ENCODE measurements at regions not wholly inside any gene's neighbourhood (a gene's known extent, or its start where the extent isn't known, plus 50 kb on each side); places are given as distances from the start of the nearest gene placed in this dataset.

DNA sequence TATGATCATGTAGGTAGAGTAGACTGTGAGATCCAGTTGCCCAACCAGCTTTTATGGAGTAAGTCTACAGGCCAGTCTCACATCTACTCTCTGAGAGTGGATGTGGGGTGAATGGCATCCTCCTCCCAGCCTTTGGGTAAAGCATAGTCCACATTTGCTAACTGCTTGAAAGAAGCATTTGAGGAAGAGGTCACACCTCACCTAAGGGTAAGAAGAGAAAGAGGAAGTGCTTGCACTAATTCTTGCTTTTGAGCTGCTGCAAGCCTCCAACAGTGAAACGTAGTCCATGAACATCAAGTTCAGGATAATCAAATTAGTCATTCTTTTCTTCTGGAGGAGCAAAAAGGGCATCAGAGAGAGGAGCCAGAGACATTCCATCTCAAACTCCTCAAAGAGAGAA lies 93.9 kb upstream of the AGR3 start:
- CTCF ChIA-PET, result no interaction called here
- POLR2A ChIA-PET, result no interaction called here

DNA sequence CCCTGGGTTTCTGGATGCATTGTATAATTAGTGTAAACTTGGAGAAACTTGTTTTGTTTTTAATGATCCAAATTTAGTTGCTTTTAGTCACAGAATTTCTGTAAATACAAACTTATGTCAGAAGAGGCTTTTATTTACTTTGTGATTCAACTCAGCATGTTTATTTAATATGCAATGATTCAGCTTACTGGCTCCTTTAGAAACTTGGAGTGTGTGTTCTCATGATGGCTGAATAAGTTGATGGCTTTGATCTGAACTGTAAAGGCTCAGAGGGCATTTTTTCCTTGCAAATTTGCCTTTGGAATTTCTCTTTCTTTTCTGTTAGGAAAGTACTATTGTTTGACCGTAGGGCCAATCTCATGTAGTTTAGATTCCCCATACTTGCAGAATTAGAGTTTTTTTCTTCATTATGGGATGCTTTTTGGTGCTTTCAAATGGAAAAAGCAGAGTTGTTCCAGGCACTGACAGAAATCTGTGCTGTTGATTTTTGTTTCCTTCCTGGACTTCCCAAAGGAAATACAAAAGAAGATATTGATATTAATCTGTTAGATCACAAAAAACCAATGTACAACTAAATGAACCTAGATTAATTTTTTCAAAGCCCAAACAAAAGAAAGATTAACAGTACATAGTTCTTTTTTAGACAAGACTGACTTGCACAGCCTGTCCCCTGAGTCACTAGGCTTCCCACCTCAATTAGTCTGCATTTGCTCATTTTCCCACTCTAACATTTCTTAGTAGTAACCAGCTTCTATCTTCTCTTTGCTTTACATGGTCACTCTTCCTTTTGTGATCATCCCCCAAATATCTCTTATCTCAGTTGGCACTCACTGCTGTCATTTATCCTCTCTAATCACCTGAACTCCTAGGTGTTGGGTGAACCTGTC lies 96.8 kb upstream of the AGR3 start:
- CTCF ChIA-PET, result interaction anchor here (1.1 to 1.6 kb wide), 2 partner anchors 12 to 58 kb away, joined by 3 read pairs; no protein-coding TSS in a partner anchor

DNA sequence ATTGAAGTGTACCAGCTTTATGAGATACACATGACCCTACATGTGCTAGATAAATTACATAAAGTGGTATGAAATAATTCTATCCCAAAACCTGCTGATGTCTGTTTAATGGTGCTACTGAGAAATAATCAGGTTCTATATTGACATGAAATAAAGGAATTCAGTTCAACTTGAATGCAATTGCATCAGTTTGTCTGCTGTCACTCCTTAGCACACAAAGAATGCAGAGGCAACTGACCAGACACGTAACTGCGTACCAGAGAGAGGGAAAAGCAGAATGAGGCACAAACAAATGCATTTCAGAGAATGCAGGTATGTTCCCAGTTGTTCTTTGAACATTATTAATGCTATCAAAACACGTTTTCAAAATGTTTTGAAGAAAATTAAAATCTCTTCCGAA lies 98.8 kb upstream of the AGR3 start:
- CTCF ChIA-PET, result no interaction called here
- POLR2A ChIA-PET, result interaction anchor here (0.6 kb wide), 1 partner anchor 316 kb away, joined by 3 read pairs; no protein-coding TSS in a partner anchor

More for the DNA sequence above, 96.8 kb upstream of the AGR3 start:
- POLR2A ChIA-PET, result no interaction called here

DNA sequence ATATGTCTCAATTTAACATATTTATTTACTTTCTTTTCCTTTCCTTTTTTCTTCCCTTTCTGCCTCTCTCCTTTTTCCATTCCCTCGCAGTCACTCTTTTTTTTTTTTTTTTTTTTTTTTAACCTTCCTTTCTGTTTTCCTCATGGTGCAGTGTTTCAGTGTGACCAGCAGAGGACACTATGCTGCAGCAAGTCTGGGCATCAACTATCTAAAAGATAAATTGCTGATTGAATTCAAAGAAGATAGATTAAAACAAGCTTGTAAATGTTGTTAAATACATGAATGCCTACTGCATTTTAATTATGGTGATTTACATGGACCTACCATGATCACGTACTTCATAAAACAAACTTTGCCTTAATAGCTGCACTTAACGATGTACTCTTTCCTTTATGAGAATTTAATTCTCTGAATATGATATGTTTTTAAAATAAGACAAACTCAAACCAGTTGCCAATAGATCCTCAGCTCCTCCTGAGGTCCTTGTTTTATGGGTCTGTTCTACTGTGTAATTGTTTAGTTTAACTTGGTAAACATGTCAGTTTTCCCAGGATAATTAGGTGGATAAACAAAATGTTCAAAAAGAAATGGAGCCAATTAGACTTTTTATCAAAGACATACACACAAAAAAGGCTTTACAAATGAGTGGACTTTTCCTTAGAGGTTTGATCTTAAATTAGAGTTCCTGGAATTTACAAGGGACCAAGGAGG lies 101.0 kb upstream of the AGR3 start:
- POLR2A ChIA-PET, result no interaction called here
- CTCF ChIA-PET, result interaction anchor here (0.6 to 1.2 kb wide), 17 partner anchors 11 to 1233 kb away, joined by 3 to 7 read pairs (median 4); no protein-coding TSS in a partner anchor

DNA sequence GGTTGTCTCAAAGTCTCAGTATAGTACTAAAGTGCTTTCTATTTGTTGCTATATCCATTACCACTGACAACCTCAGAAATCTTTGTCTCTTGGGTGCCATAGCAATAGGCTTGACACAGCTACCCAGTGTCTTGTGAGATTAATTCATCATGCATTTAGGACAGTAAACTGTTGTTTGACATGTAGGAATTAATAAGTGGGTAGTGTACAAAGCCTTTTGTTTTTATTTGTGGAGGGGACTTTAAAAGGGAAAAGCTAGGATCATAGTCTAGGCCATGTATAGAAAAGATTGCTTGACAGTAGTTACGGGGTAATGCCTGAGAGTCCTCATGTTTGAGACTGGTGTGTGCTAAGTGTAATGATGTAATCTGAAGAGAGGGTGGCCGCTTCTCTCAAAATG lies 102.6 kb upstream of the AGR3 start:
- ChIA-PET POLR2A (no interaction called here), CTCF (no interaction called here)

DNA sequence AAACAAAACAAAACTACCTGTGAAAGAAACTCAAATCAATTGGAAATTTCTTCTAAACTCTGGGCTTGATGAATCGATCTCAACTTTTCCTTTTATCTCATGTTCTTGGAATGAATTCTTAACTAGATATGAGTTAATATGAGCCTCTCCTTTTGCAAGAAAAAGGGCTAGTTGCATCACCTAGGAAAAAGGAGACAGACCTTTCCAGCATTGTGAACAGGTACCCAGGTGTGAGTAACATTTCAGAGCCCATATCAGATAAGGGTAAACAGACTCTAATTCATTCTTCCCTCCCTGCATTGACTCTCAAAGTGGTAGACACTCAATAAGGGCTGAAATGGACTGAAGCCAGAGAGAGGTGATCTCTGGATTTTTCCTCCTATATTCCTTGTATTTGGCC lies 103.8 kb upstream of the AGR3 start:
- ChIA-PET POLR2A (no interaction called here), CTCF (no interaction called here)

DNA sequence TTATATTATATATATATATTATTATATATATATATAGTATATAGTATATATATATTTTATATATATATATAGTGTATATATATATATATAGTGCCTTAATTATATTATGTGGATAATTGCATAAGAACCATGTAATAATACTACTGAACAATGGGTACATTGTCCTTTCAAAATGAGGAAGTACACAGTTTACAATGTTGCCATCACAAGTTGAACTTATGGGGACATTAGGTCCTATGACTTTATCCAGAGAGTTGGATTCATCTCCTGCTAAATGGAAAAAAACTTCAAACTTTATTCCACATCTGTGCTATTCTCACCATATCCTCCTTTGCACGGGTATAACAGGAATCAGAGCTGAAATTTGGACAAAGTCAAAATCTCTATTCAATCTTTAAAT lies 105.0 kb upstream of the AGR3 start:
- CTCF ChIA-PET, result no interaction called here
- POLR2A ChIA-PET, result no interaction called here

DNA sequence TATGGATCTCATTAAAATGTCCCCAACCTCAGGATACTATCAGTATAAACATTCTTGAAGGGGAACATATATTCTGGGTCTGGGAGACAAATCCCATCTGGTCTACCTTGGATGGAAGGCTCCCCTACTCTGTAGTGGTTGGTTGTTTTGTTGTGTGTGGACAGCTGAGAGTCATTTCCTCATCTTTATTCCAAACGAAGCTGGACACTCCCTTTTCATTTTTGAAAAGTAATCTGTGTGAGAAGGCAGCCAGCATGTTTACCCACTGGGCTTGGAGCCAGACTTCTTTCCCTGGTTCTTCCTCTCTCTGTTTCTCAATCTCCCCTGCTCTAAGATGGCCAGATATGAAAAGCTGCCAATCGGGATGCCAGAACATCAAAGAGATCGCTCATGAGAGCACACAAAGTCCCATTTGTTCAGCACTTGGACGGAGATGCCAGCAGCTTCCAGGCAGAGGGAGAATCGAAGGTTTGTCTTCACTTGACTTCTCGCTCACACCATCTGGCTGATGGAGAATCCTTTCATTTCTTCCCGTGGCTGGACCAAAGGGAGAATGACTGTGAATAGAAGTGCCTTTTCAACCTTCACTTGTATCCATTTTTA lies 108.1 kb upstream of the AGR3 start:
- CTCF ChIA-PET, result no interaction called here
- POLR2A ChIA-PET, result no interaction called here

DNA sequence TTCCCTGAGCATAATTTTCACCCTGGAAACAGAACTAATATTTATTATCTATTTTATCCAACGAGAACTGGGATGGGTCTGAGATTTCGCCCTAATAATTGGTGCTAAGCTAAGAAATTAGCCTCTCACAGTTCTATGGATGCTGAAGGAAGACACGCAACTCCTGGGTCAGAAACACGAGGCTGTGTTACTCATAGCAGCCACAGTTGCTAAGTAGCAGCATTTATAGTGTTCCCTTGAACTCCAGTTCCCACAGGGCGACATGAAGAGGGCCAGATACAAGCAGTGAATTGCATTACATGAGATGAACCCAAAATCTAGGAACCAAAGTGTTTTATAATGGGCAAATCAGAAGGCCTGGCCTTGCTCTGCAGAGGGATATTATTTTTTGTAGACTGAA lies 109.8 kb upstream of the AGR3 start:
- ChIA-PET POLR2A (no interaction called here), CTCF (no interaction called here)

DNA sequence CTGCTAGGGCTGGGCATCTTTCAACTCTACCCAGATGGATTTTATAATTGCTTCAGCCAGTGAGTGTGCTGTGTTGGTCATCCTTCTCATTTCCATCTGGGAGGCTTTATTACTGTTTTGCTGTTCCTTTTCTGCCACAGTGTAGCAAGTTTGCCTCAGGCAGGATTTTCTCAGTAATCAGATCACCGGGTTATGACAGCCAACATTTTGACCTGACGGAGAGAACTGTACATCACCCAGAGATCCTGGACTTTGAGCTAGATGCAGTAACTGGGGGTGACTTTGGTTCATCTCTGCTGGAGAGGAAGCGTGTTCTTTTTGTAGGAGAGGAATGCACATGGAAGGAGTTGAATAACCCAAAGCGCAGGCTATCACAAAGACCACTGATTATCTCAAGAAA lies 111.8 kb upstream of the AGR3 start:
- ChIA-PET CTCF (interaction anchor here (0.8 kb wide), 1 partner anchor 11 kb away, joined by 4 read pairs; no protein-coding TSS in a partner anchor), POLR2A (no interaction called here)

DNA sequence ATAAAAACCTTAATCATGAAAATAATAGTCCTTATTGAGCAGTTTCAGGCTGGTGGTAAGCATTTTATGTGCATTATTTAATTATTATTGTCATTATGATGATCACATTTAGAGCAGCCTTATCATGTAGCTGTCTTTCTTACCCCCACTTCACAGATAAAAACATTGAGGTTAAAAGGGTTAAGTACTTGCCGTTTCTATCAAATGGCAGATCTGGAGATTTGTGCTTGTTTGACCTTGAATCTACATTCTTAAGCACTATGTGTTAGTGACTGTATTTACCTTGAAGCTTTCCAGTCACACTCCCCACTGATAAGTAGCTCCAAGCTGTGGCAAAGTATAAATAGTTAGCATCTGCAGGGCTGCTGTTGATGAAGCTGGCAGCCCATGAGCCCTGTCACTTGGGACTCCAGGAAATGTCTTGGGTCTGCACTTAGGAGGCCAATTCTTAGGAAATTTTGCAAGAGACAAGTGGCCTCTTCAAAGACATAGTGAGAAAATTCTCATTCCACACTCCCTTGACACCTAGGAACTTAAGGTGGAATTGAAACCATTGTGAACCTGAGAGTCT lies 116.8 kb upstream of the AGR3 start:
- ChIA-PET CTCF (no interaction called here), POLR2A (no interaction called here)

DNA sequence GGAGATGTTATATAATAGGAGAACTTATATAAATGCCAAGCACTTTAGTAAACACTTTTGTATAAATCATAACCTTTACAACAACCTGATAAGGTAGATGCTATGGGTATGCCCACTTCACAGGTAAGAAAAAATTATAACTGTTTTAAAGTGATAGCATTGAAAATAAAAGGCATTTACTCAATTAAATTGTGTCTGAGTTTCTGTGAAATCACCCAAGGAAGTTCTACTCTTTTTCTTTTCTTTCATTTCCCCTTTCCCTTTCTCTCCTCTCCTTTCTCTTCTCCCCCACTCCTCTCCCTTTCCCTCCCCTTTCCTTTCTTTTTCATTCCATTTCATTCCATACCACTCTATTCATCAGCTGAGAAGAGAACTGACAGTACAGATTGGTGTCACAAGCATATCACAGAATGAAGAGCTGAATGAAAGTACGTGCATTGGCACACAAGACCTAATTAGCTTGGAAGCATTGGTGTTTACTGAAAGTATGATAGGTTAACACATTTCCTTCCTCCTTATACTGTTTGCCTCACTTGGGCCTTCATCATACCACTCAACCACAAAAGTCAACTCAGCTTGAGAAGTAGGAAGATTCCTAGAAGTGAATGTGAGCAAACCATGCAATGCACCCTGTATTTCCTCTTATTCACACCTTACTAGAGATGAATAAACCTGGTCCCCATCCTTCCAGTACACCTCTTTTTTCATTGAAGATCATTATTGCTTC lies 117.9 kb upstream of the AGR3 start:
- POLR2A ChIA-PET, result no interaction called here
- CTCF ChIA-PET, result no interaction called here

DNA sequence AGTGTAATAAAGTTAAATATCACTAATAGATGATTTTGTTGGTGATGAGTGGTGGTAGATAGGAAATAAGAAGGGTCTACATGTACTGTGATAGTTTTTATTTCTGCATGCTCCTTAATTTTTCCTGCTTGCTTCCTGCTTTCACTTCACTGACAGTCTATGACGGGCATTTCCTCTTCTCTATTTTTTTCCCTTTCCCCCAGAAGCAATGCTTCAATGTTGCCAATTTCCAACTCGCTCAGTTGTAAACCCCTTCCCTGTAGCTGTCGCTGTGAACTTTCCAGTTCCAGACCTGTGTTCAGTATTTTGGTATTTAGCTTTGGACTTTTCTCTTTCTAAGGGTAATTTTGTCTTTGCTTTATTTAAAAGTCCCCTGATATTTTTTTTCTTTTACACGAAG lies 123.5 kb upstream of the AGR3 start:
- ChIA-PET CTCF (no interaction called here), POLR2A (no interaction called here)

DNA sequence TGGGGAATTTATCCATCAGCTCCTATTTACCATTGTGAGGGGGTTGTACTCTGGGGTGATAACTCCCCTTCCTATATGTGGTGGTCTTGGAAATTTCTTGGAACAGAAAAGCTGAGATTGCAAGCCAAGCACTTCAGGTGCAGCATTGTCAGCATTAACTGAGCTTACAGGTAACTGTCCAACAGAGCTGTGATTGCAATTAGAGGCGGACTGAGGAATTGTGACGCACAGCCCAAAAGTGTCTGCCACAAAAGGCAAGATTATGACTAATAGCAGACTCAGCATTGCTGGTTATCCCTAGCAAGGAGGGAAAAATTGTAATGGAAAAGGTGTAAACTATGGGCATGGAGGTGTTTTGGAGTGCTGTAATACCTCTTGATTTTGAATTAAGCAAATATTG lies 126.1 kb upstream of the AGR3 start:
- CTCF ChIA-PET, result interaction anchor here (1.6 kb wide), 1 partner anchor 25 kb away, joined by 4 read pairs; no protein-coding TSS in a partner anchor
- POLR2A ChIA-PET, result no interaction called here

DNA sequence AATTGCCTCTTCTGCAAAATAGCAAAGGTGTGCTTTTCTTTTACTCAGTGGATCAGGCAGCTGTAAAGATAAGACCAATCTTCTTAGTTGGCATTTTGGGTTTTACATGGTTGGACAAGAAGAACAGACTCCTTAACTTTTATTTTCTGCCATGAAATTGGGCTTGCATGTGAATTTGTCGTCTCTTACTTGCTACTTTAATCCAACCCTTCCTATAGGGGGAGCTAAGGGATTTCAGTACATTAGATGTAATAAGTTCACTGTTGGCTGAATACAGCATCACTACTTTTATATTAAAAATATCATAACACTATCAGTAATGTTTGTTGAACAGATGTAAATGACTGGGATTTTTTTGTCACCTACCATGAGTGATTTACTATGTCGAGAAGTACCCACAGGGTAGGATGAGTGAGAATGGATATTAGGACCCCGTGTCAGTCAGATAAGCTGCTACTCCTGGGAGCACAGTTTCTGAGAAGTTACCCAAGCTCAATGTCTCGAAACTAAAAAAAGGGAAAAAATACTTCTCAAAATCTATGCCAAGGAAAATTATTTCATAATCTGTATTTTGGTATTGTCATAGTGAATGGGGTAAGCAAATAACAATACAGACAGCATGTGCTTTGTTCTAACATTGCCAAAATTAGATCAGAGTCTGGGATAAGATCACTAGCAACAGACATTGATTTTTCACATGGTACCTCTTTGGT lies 127.4 kb upstream of the AGR3 start:
- ChIA-PET CTCF (interaction anchor here (0.5 to 1.6 kb wide), 2 partner anchors 26 to 995 kb away, joined by 3 to 4 read pairs; no protein-coding TSS in a partner anchor), POLR2A (no interaction called here)

DNA sequence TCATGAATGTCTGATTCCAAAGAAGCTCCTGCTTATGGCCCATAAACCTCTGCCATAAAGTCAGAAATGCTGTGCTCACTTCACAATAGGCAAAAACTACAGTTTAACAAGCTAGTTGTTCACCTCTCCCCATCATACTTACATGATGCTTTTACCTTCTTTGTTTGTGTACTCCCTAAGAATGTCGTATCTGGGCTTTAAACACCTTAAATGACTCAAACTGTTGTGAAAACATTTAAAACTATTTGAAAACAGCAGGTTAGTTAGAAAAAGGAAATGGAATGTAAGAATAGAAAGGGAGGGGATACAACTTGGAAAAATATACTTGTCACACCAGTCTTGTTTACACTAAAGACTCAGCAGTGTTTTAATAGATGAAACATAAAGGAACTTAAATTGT lies 128.2 kb upstream of the AGR3 start:
- POLR2A ChIA-PET, result no interaction called here
- CTCF ChIA-PET, result interaction anchor here (0.5 kb wide), 1 partner anchor 328 kb away, joined by 3 read pairs; no protein-coding TSS in a partner anchor

DNA sequence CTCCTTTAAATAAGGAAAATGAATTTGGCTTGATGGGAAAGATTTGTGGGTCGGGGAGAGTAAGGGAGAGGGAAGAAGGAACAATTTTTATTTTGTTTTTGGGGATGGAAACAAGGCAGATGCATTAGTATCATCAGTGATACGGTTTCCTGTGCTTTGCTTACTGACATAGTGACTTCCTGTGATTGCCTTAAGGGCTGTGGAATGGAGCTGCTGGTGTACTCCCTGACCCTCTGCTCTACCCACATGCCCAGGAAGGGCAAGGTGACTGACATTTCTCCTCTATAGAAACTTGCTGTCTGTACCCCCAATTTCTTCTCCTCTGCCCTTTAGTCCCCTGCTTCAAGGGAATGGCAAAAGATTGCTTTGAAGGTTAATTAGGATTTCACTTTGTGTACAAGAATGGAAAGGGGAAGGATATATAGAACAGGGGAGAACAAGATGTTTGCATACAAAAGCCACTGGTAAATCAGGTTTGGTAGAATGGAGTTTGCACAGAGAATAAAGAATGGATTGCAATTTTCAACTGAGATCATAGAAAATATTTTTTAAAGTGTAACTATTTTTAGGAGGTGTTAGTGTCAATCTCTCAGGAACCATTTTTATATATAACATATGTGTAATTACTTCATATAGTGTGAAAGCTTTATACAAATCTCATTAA lies 129.0 kb upstream of the AGR3 start:
- ChIA-PET CTCF (no interaction called here), POLR2A (no interaction called here)

DNA sequence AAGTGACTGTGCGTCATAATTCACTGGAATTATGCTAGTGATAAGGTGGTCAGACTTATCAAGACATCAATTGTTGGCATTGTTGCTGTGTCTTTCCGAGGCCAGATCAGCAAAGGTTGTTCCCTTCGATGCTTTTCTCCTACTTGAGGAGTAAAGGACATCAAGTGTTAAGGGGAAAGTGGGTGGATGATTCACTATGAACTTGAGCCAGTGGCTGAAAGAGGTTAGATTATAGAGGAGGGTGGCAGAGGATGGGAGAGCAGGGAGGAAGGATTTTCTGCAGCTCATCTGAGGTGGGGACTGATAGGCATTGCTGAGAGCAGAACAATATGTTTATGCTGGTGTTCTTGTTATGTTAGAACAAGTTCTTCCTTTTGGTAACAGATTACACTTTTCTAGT lies 131.4 kb upstream of the AGR3 start:
- CTCF ChIA-PET, result no interaction called here
- POLR2A ChIA-PET, result interaction anchor here (0.6 kb wide), 1 partner anchor 170 kb away, joined by 5 read pairs; no protein-coding TSS in a partner anchor

Measured in activated CD8-positive, alpha-beta memory T cell treated with anti-CD3 and anti-CD28 coated beads for 36 hours (primary cell).